NT2/D1 (cell line): ENCODE measurements at regions not wholly inside any gene's neighbourhood (a gene's known extent, or its start where the extent isn't known, plus 50 kb on each side); places are given as distances from the start of the nearest gene placed in this dataset.

Source experiments
- SUZ12 ChIP-seq: IDR thresholded peaks from 2 replicates; pipeline ENCODE4 v1.6.1; 2011; ENCODE audit not compliant: insufficient read length, insufficient read depth; ENCODE audit errors: extremely low read depth
- YY1 ChIP-seq: IDR thresholded peaks from 2 replicates; pipeline ENCODE4 v1.6.1; 2011; ENCODE audit not compliant: insufficient read length, insufficient read depth

- TF ChIP-seq YY1 (no peak), SUZ12 (no peak)
These were observed 296.1 kb downstream of the ZEB1 start for GRCh38 chr10:31615129-31615528.
